Midbrain (tissue), 1 donor: ENCODE measurements at regions not wholly inside any gene's neighbourhood (a gene's known extent, or its start where the extent isn't known, plus 50 kb on each side); places are given as distances from the start of the nearest gene placed in this dataset.
"Not testable (repeated sequence)": the region's sequence is repeated elsewhere in the genome, so short reads cannot be mapped to it uniquely, and the experiment has no call there.

Source experiments
- DNase-seq: peaks from one replicate; lab custom pipeline; 2025; lab: John Stamatoyannopoulos, UW

- DNase-seq: no peak
These were observed 867.4 kb downstream of the DSC3 start for GRCh38 chr18:30175061-30175574.

DNA sequence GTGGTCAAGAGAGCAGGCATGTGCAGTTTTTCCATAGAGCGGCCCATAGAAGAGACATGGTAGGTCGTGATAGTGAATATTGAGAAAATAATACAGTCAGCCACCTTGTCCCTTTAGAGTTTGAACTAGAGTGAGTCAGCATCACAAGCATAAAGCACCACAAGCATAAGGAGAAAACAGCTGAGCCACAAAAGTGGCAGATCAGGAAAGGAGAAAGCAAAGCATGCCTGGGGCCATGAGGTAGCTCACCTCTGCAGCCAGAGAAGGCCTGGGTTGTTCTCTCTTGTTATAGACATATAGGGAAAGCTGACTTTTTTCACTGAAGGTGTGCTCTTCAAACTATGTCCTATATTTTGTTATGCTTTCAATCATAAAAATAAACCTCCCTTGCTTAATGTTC lies 879.0 kb downstream of the DSC3 start:
- DNase-seq: no peak

DNA sequence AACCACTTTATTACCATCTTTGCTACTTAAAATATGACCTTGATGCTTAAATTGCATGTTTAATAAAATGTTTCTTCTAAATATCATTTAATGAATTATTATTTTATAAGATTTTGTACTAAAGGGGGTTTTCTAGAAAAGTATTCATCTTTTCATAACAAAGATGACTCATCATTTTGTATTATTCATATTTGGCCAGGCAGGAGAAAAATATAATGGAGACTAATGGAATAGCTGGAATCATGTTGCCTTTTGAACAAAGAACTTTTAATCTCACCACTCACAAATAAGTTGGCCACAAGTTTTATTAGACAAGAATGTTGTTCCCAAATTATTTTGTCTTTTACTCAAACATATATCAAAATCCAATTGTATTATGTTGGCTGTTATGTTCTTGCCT lies 882.4 kb downstream of the DSC3 start:
- no peak for DNase-seq

GRCh38 chr18:30150586-30151250 lies 891.8 kb downstream of the DSC3 start:
- DNase-seq: no peak

GRCh38 chr18:30149585-30149984 lies 893.0 kb downstream of the DSC3 start:
- DNase-seq: no peak

- DNase-seq: no peak
These were observed 899.7 kb downstream of the DSC3 start for GRCh38 chr18:30142870-30143269.

DNA sequence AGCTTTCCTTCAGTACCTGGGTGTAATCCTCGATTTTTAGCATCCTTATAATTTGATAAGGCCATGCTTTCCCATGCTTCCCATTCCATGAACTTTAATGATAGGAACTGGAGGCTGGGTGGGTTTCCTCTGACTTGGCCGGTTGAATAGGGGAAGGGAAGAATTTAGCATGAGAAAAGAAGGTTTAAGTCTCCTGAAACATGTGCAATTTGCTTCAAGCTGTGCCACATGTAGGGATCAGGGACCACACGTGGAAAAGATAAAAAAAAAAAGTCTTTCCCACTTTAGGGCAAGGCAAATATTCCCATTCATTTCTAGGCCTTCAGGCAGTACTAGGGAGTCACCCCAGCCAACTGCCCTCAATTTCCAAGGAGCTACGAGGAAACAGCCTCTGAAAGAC lies 900.3 kb downstream of the DSC3 start:
- no peak for DNase-seq

DNA sequence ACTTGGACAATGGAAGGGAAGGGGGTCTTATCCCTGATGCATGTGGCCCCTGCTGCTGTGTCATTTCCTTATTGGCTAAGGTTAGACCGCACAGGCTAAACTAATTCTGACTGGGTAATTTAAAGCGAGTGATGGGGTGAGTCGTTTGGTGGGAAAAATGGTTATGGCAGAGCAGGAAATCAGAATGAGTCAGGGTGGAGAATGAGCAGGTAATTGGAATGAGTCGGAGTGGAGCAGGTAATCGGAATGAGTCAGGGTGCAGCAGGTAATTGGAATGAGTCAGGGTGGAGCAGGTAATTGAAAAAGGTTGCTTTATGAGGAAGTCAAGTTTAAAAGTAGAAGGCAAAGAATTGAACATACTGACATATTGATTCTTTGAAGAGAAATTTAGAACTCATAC lies 901.0 kb downstream of the DSC3 start:
- DNase-seq: not testable (repeated sequence)

- no peak for DNase-seq
These were observed 902.8 kb downstream of the DSC3 start for GRCh38 chr18:30139631-30140287.

- no peak for DNase-seq
These were observed 906.6 kb downstream of the DSC3 start for GRCh38 chr18:30135938-30136337.

- no peak for DNase-seq
These were observed 908.5 kb downstream of the DSC3 start for GRCh38 chr18:30134020-30134419.

- no peak for DNase-seq
These were observed 909.6 kb downstream of the DSC3 start for GRCh38 chr18:30132959-30133358.

DNA sequence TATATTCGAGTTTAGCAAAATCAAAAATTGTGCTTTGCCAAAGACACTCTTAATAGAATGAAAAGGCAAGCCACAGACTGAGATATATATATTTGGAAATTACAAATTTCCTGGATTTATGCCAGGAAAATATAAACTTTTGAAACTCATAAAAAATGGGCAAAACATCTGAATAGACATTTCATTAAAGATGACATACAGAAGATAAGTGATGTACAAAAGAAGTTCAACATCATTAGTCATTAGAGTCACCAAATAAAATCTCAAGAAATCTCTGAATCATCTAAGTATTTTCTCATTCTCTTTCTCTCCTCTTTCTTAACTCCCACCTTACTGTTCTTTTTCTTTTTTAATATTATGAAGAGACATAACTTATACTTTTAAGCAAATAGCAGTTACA lies 921.1 kb downstream of the DSC3 start:
- DNase-seq: no peak

GRCh38 chr18:30113454-30113853 lies 929.1 kb downstream of the DSC3 start:
- no peak for DNase-seq

GRCh38 chr18:30106356-30106755 lies 936.2 kb downstream of the DSC3 start:
- DNase-seq: no peak

- no peak for DNase-seq
These were observed 938.7 kb downstream of the DSC3 start for GRCh38 chr18:30103881-30104280.

GRCh38 chr18:30096796-30097195 lies 945.7 kb downstream of the DSC3 start:
- DNase-seq: no peak

- DNase-seq: no peak
These were observed 948.0 kb downstream of the DSC3 start for GRCh38 chr18:30094556-30094955.

DNA sequence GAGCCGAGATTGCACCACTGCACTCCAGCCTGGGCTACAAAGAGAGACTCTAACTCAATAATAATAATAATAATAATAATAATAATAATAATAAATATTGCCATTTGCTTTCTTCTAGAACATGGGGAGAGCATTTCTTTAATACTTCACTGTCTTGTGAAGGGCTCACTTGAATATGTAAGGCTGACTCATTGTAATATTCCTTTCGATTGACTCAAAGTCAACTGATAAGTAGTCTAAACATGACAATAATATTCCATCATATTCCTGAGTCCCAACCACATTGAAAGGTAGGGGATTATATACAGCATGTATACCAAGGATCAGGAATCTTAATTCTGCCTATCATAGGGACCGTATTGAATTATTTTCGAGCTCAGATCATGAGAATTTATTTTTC lies 949.2 kb downstream of the DSC3 start:
- DNase-seq: no peak

GRCh38 chr18:30088238-30089015 lies 954.1 kb downstream of the DSC3 start:
- DNase-seq: no peak

GRCh38 chr18:30086351-30086750 lies 956.2 kb downstream of the DSC3 start:
- DNase-seq: no peak

DNA sequence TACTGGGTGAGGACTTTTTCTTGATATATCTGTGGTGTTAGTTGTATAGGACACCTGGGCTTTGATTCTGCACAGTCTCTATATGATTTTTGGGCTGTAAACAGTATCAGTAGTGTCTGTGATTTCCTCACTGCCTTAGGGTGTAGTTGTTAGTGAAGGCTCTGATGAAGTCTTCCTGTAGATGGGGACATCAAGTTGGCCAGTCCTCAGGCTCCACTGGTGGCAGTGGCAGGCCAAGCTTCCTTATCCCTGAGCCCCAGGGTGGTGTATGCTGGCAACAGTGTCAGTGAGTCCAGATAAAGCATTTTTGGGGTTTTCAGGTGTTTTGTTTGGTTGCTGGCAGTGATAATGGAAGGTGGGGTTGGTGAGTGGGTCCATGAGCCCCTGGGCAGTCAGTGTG lies 961.4 kb downstream of the DSC3 start:
- DNase-seq: no peak
